ENCODE measurements at regions not wholly inside any gene's neighbourhood (a gene's known extent, or its start where the extent isn't known, plus 50 kb on each side); places are given as distances from the start of the nearest gene placed in this dataset.

- Histone ChIP-seq H3K27me3 (ENCODE audit: insufficient read depth) (no peaks in the 10 kb centered on the region), H3K4me3 (no peak overlapping the region), H3K4me2 (no peak overlapping the region), H2AFZ (no peak overlapping the region), H3K36me3 (ENCODE audit: insufficient read depth) (no peaks in the 10 kb centered on the region), H3K27ac (ENCODE audit: low read depth) (no peak overlapping the region), H3F3A (replicated peaks; ENCODE audit: low read depth) (no peaks in the 10 kb centered on the region), H3K79me2 (replicated peaks; ENCODE audit: insufficient read depth) (no peaks in the 10 kb centered on the region), H3K9me2 (ENCODE audit: insufficient read depth) (no peaks in the 10 kb centered on the region), H4K20me1 (replicated peaks; ENCODE audit: insufficient read depth) (no peaks in the 10 kb centered on the region), H3K4me1 (ENCODE audit: insufficient read depth) (no peaks in the 10 kb centered on the region)
- DNase-seq (ENCODE audit: low spot score) (no peak), ATAC-seq (no peak)
- Mint-ChIP-seq H3K36me3 (ENCODE audit: low read depth) (no peaks in the 10 kb centered on the region), H3K4me1 (peaks cover 7% of the 10 kb centered on the region), H3K27me3 (ENCODE audit: insufficient read depth, low read depth, poor library complexity) (peaks cover 4% of the 10 kb centered on the region), H3K9me3 (no peaks in the 10 kb centered on the region), H3K27ac (no peak overlapping the region), H3K4me3 (no peak overlapping the region)
- TF ChIP-seq REST (IDR thresholded peaks at IDR 0.05; ENCODE audit: unreplicated experiment) (no peak), EZH2 (IDR thresholded peaks at IDR 0.05; ENCODE audit: low read depth, unreplicated experiment) (no peak), STAT1 (IDR thresholded peaks at IDR 0.05; ENCODE audit: unreplicated experiment) (no peak), ZNF331 (CRISPR knock-in tag; IDR thresholded peaks at IDR 0.05; ENCODE audit: low read depth) (no peak), ETS1 (IDR thresholded peaks at IDR 0.05) (no peak), CTCF (conservative IDR thresholded peaks at IDR 0.05; ENCODE audit: low read depth in 2 of 2) (no peak), JUNB (IDR thresholded peaks at IDR 0.05; ENCODE audit: unreplicated experiment) (no peak)
These were observed 1124.3 kb downstream of the BRD1 start for GRCh38 chr22:48703265-48703941.

Measured in GM23338 (cell line).